ENCODE measurements at regions not wholly inside any gene's neighbourhood (a gene's known extent, or its start where the extent isn't known, plus 50 kb on each side); places are given as distances from the start of the nearest gene placed in this dataset.

- Mint-ChIP-seq H3K27me3 (ENCODE audit: low read depth) (no peaks in the 10 kb centered on the region), H3K4me1 (ENCODE audit: low read depth) (no peaks in the 10 kb centered on the region), H3K36me3 (ENCODE audit: low read depth) (no peaks in the 10 kb centered on the region), H3K9me3 (ENCODE audit: low read depth) (no peaks in the 10 kb centered on the region), H3K4me3 (ENCODE audit: unreplicated experiment) (no peak overlapping the region), H3K27ac (ENCODE audit: unreplicated experiment) (no peak overlapping the region)
- no peak for DNase-seq (ENCODE audit: low spot score)
- TF ChIP-seq CTCF (IDR thresholded peaks at IDR 0.05): no peak
Measured at GRCh38 chr20:11287126-11287525, 613.3 kb upstream of the JAG1 start.

- no peak for TF ChIP-seq CTCF (IDR thresholded peaks at IDR 0.05)
- no peaks in the 10 kb centered on the region for H3K9me3 Mint-ChIP-seq (ENCODE audit: low read depth)
- H3K27ac Mint-ChIP-seq (ENCODE audit: unreplicated experiment): no peak overlapping the region
- H3K36me3 Mint-ChIP-seq (ENCODE audit: low read depth): no peaks in the 10 kb centered on the region
- no peaks in the 10 kb centered on the region for H3K27me3 Mint-ChIP-seq (ENCODE audit: low read depth)
- no peak for DNase-seq (ENCODE audit: low spot score)
- no peaks in the 10 kb centered on the region for H3K4me1 Mint-ChIP-seq (ENCODE audit: low read depth)
- H3K4me3 Mint-ChIP-seq (ENCODE audit: unreplicated experiment): no peak overlapping the region
Measured at GRCh38 chr20:11296221-11296620, 621.5 kb upstream of the BTBD3 start.

GRCh38 chr20:11296951-11297350 is 620.7 kb upstream of the BTBD3 start:
- H3K4me1 Mint-ChIP-seq (ENCODE audit: low read depth): no peaks in the 10 kb centered on the region
- H3K9me3 Mint-ChIP-seq (ENCODE audit: low read depth): no peaks in the 10 kb centered on the region
- no peak for TF ChIP-seq CTCF (IDR thresholded peaks at IDR 0.05)
- DNase-seq (ENCODE audit: low spot score): no peak
- H3K27ac Mint-ChIP-seq (ENCODE audit: unreplicated experiment): no peak overlapping the region
- no peak overlapping the region for H3K4me3 Mint-ChIP-seq (ENCODE audit: unreplicated experiment)
- no peaks in the 10 kb centered on the region for H3K27me3 Mint-ChIP-seq (ENCODE audit: low read depth)
- H3K36me3 Mint-ChIP-seq (ENCODE audit: low read depth): no peaks in the 10 kb centered on the region

GRCh38 chr20:11301699-11302098 is 616.0 kb upstream of the BTBD3 start:
- H3K36me3 Mint-ChIP-seq (ENCODE audit: low read depth): no peaks in the 10 kb centered on the region
- no peaks in the 10 kb centered on the region for H3K9me3 Mint-ChIP-seq (ENCODE audit: low read depth)
- DNase-seq (ENCODE audit: low spot score): no peak
- H3K4me1 Mint-ChIP-seq (ENCODE audit: low read depth): peaks cover 6% of the 10 kb centered on the region
- H3K4me3 Mint-ChIP-seq (ENCODE audit: unreplicated experiment): no peak overlapping the region
- no peak for TF ChIP-seq CTCF (IDR thresholded peaks at IDR 0.05)
- H3K27ac Mint-ChIP-seq (ENCODE audit: unreplicated experiment): no peak overlapping the region
- no peaks in the 10 kb centered on the region for H3K27me3 Mint-ChIP-seq (ENCODE audit: low read depth)

GRCh38 chr20:11302436-11302835 is 615.3 kb upstream of the BTBD3 start:
- Mint-ChIP-seq H3K4me3 (ENCODE audit: unreplicated experiment) (no peak overlapping the region), H3K4me1 (ENCODE audit: low read depth) (peaks cover 6% of the 10 kb centered on the region), H3K36me3 (ENCODE audit: low read depth) (no peaks in the 10 kb centered on the region), H3K27me3 (ENCODE audit: low read depth) (no peaks in the 10 kb centered on the region), H3K27ac (ENCODE audit: unreplicated experiment) (no peak overlapping the region), H3K9me3 (ENCODE audit: low read depth) (no peaks in the 10 kb centered on the region)
- no peak for TF ChIP-seq CTCF (IDR thresholded peaks at IDR 0.05)
- DNase-seq (ENCODE audit: low spot score): no peak
